Smooth muscle cell (in vitro differentiated cells): ENCODE measurements at regions not wholly inside any gene's neighbourhood (a gene's known extent, or its start where the extent isn't known, plus 50 kb on each side); places are given as distances from the start of the nearest gene placed in this dataset.
"Not testable (repeated sequence)": the region's sequence is repeated elsewhere in the genome, so short reads cannot be mapped to it uniquely, and the experiment has no call there.

Experiments used
- DNase-seq: peaks from one replicate; lab custom pipeline; 2025; ENCODE audit not compliant: unreplicated experiment; lab: John Stamatoyannopoulos, UW
- H2AFZ ChIP-seq: fragments of 200-600 bp; sonication (generic); 2 replicates; pipeline ENCODE4 v1.6.0; 2016; ENCODE audit warnings: antibody characterized with exemption, low read depth, mild to moderate bottlenecking
- H3F3A ChIP-seq: fragments of 200-600 bp; sonication (generic); 2 replicates; pipeline ENCODE4 v1.6.0; 2017; ENCODE audit warnings: antibody characterized with exemption, low read depth
- H3K27ac ChIP-seq: fragments of 200-600 bp; sonication (generic); 2 replicates; pipeline ENCODE4 v1.5.1; 2016; ENCODE audit warnings: low read depth, mild to moderate bottlenecking
- H3K27me3 ChIP-seq: fragments of 200-600 bp; sonication (generic); 2 replicates; pipeline ENCODE4 v1.6.1; 2016; ENCODE audit warnings: low read depth, mild to moderate bottlenecking
- H3K36me3 ChIP-seq: fragments of 200-600 bp; sonication (generic); 2 replicates; pipeline ENCODE4 v1.5.1; 2016; ENCODE audit warnings: low read depth
- H3K4me1 ChIP-seq: fragments of 200-600 bp; sonication (generic); 2 replicates; pipeline ENCODE4 v1.5.1; 2016; ENCODE audit warnings: low read depth
- H3K4me2 ChIP-seq: fragments of 200-600 bp; sonication (generic); 2 replicates; pipeline ENCODE4 v1.6.0; 2016; ENCODE audit warnings: mild to moderate bottlenecking
- H3K4me3 ChIP-seq: fragments of 200-600 bp; sonication (generic); 2 replicates; pipeline ENCODE4 v1.5.1; 2016; ENCODE audit warnings: mild to moderate bottlenecking
- H3K79me2 ChIP-seq: fragments of 200-600 bp; sonication (generic); 2 replicates; pipeline ENCODE4 v1.6.0; 2016; ENCODE audit warnings: low read depth, mild to moderate bottlenecking
- H3K9ac ChIP-seq: fragments of 200-600 bp; sonication (generic); 2 replicates; pipeline ENCODE4 v1.6.0; 2016; ENCODE audit warnings: low read depth
- H3K9me3 ChIP-seq: fragments of 200-600 bp; sonication (generic); replicated peaks from 2 replicates; pipeline ENCODE4 v1.5.1; 2016; ENCODE audit warnings: low read depth
- H4K20me1 ChIP-seq: fragments of 200-600 bp; sonication (generic); 2 replicates; pipeline ENCODE4 v1.6.0; 2016; ENCODE audit warnings: low read depth
- CTCF ChIP-seq: fragments of 200-600 bp; sonication (generic); IDR thresholded peaks from 2 replicates; pipeline ENCODE4 v1.5.1; 2017; ENCODE audit warnings: borderline replicate concordance, mild to moderate bottlenecking, antibody characterized with exemption; ENCODE audit not compliant: insufficient read depth, poor library complexity, severe bottlenecking
- WGBS: methylation state at CpG from one replicate; pipeline ENCODE4 v1.1.7; 2016; ENCODE audit warnings: low lambda C conversion rate; 5-methylcytosine and 5-hydroxymethylcytosine counted together

GRCh38 chr10:46787321-46787615 lies 124.0 kb upstream of the PTPN20 start:
- peak overlapping the region; percentile 86 for H2AFZ ChIP-seq
- H3K36me3 ChIP-seq = no peaks in the 10 kb centered on the region
- no peak for TF ChIP-seq CTCF
- DNase-seq = no peak
- H3K9ac ChIP-seq = no peak overlapping the region
- no peaks in the 10 kb centered on the region for H3K27me3 ChIP-seq
- WGBS = 10% methylated on average over 6 of the region's 6 CpGs
- H3K27ac ChIP-seq = peak overlapping the region; percentile 8
- peak overlapping the region; percentile 70 for H3K4me3 ChIP-seq
- H4K20me1 ChIP-seq = no peaks in the 10 kb centered on the region
- H3K4me2 ChIP-seq = peak overlapping the region; percentile 83
- no peaks in the 10 kb centered on the region for H3K9me3 ChIP-seq
- no peaks in the 10 kb centered on the region for H3F3A ChIP-seq
- no peaks in the 10 kb centered on the region for H3K4me1 ChIP-seq
- H3K79me2 ChIP-seq = no peaks in the 10 kb centered on the region

- H3F3A ChIP-seq, H3K4me1 ChIP-seq, H3K79me2 ChIP-seq, DNase-seq, H2AFZ ChIP-seq, H3K36me3 ChIP-seq, H3K4me3 ChIP-seq, H3K9me3 ChIP-seq, H4K20me1 ChIP-seq, H3K9ac ChIP-seq, H3K4me2 ChIP-seq, H3K27ac ChIP-seq, H3K27me3 ChIP-seq: not testable (repeated sequence)
- WGBS = 98% methylated on average over 4 of the region's 6 CpGs
These were observed 118.4 kb upstream of the PTPN20 start for GRCh38 chr10:46792657-46793357.

GRCh38 chr10:46796351-46796750 lies 114.9 kb upstream of the PTPN20 start:
- not testable (repeated sequence) for DNase-seq, H2AFZ ChIP-seq, H3K9me3 ChIP-seq, H3K27me3 ChIP-seq, H3K36me3 ChIP-seq, H3K79me2 ChIP-seq, H3K4me3 ChIP-seq, H3K9ac ChIP-seq, H4K20me1 ChIP-seq, H3K27ac ChIP-seq, H3K4me1 ChIP-seq, H3F3A ChIP-seq, H3K4me2 ChIP-seq
- WGBS = 95% methylated on average over 4 of the region's 4 CpGs

- not testable (repeated sequence) for H3K27ac ChIP-seq, H2AFZ ChIP-seq, DNase-seq, H3K9ac ChIP-seq, H3K79me2 ChIP-seq, H3K9me3 ChIP-seq, H3K36me3 ChIP-seq, H3K4me2 ChIP-seq, H3K4me1 ChIP-seq, H4K20me1 ChIP-seq, H3K4me3 ChIP-seq, H3F3A ChIP-seq, H3K27me3 ChIP-seq
- WGBS = 96% methylated on average over 1 of the region's 1 CpG
These were observed 109.2 kb upstream of the PTPN20 start for GRCh38 chr10:46802010-46802409.

GRCh38 chr10:46803082-46803481 lies 108.1 kb upstream of the PTPN20 start:
- not testable (repeated sequence) for H3K4me2 ChIP-seq, H3K27ac ChIP-seq, H2AFZ ChIP-seq, H3K4me3 ChIP-seq, DNase-seq, H3K4me1 ChIP-seq, H3F3A ChIP-seq, H3K27me3 ChIP-seq, H3K9me3 ChIP-seq, H3K36me3 ChIP-seq, H3K9ac ChIP-seq, H4K20me1 ChIP-seq, H3K79me2 ChIP-seq
- WGBS = 90% methylated on average over 1 of the region's 1 CpG

- not testable (repeated sequence) for H3K4me3 ChIP-seq, H3K9ac ChIP-seq, H3K4me2 ChIP-seq, H3F3A ChIP-seq, H3K9me3 ChIP-seq, DNase-seq, H2AFZ ChIP-seq, H3K27ac ChIP-seq, H3K27me3 ChIP-seq, H3K79me2 ChIP-seq, H4K20me1 ChIP-seq, H3K36me3 ChIP-seq, H3K4me1 ChIP-seq
- WGBS = 98% methylated on average over 3 of the region's 3 CpGs
These were observed 101.0 kb upstream of the PTPN20 start for GRCh38 chr10:46810222-46810621.

GRCh38 chr10:46816126-46816525 lies 95.1 kb upstream of the PTPN20 start:
- not testable (repeated sequence) for H3F3A ChIP-seq, H3K27me3 ChIP-seq, H3K4me3 ChIP-seq, H3K4me2 ChIP-seq, H3K4me1 ChIP-seq, H3K9ac ChIP-seq, DNase-seq, H3K9me3 ChIP-seq, H3K27ac ChIP-seq, H3K36me3 ChIP-seq, H4K20me1 ChIP-seq, H3K79me2 ChIP-seq, H2AFZ ChIP-seq
- no CpG with 5 or more reads among the region's 18 CpGs for WGBS

- WGBS = 96% methylated on average over 5 of the region's 11 CpGs
- not testable (repeated sequence) for H3K4me3 ChIP-seq, H3K9ac ChIP-seq, H3K4me1 ChIP-seq, H3K9me3 ChIP-seq, H2AFZ ChIP-seq, H3K79me2 ChIP-seq, H3K27me3 ChIP-seq, DNase-seq, H3K4me2 ChIP-seq, H3K27ac ChIP-seq, H4K20me1 ChIP-seq, H3F3A ChIP-seq, H3K36me3 ChIP-seq
These were observed 70.7 kb upstream of the PTPN20 start for GRCh38 chr10:46840393-46841050.
